Endothelial cell (in vitro differentiated cells): ENCODE measurements at regions not wholly inside any gene's neighbourhood (a gene's known extent, or its start where the extent isn't known, plus 50 kb on each side); places are given as distances from the start of the nearest gene placed in this dataset.

Source experiments
- DNase-seq: peaks from one replicate; pipeline ENCODE4 v3.0.0; 2021; ENCODE audit warnings: low spot score
- H3K27ac Mint-ChIP-seq: one replicate; pipeline ENCODE4 v1.8.0; 2021; ENCODE audit warnings: mixed read lengths, inconsistent platforms; ENCODE audit not compliant: unreplicated experiment
- H3K27me3 Mint-ChIP-seq: one replicate; pipeline ENCODE4 v1.8.0; 2021; ENCODE audit warnings: mild to moderate bottlenecking, moderate library complexity, mixed read lengths, inconsistent platforms; ENCODE audit not compliant: unreplicated experiment
- H3K36me3 Mint-ChIP-seq: one replicate; pipeline ENCODE4 v1.8.0; 2021; ENCODE audit warnings: mild to moderate bottlenecking, low read depth, mixed read lengths, inconsistent platforms; ENCODE audit not compliant: unreplicated experiment
- H3K4me1 Mint-ChIP-seq: one replicate; pipeline ENCODE4 v1.8.0; 2021; ENCODE audit warnings: mild to moderate bottlenecking, mixed read lengths, inconsistent platforms; ENCODE audit not compliant: unreplicated experiment
- H3K4me3 Mint-ChIP-seq: one replicate; pipeline ENCODE4 v1.8.0; 2021; ENCODE audit warnings: mild to moderate bottlenecking, mixed read lengths, inconsistent platforms; ENCODE audit not compliant: unreplicated experiment
- H3K9me3 Mint-ChIP-seq: one replicate; pipeline ENCODE4 v1.8.0; 2021; ENCODE audit warnings: mixed read lengths, inconsistent platforms; ENCODE audit not compliant: unreplicated experiment
- CTCF ChIP-seq: fragments of 200-600 bp; sonication (generic); IDR thresholded peaks from one replicate; pipeline ENCODE4 v1.5.0; 2021; ENCODE audit warnings: antibody characterized with exemption; ENCODE audit not compliant: unreplicated experiment

GRCh38 chr4:129371065-129371464, 275.1 kb downstream of the C4orf33 start:
- Mint-ChIP-seq H3K27me3 (no peaks in the 10 kb centered on the region), H3K36me3 (no peaks in the 10 kb centered on the region), H3K4me3 (no peak overlapping the region), H3K27ac (no peak overlapping the region), H3K9me3 (no peaks in the 10 kb centered on the region), H3K4me1 (peaks cover 4% of the 10 kb centered on the region)
- no peak for DNase-seq
- TF ChIP-seq CTCF = no peak

GRCh38 chr4:129371926-129372325, 276.0 kb downstream of the C4orf33 start:
- Mint-ChIP-seq H3K36me3 (no peaks in the 10 kb centered on the region), H3K27ac (no peak overlapping the region), H3K4me1 (peaks cover 7% of the 10 kb centered on the region), H3K27me3 (no peaks in the 10 kb centered on the region), H3K9me3 (no peaks in the 10 kb centered on the region), H3K4me3 (no peak overlapping the region)
- no peak for TF ChIP-seq CTCF
- no peak for DNase-seq

DNA sequence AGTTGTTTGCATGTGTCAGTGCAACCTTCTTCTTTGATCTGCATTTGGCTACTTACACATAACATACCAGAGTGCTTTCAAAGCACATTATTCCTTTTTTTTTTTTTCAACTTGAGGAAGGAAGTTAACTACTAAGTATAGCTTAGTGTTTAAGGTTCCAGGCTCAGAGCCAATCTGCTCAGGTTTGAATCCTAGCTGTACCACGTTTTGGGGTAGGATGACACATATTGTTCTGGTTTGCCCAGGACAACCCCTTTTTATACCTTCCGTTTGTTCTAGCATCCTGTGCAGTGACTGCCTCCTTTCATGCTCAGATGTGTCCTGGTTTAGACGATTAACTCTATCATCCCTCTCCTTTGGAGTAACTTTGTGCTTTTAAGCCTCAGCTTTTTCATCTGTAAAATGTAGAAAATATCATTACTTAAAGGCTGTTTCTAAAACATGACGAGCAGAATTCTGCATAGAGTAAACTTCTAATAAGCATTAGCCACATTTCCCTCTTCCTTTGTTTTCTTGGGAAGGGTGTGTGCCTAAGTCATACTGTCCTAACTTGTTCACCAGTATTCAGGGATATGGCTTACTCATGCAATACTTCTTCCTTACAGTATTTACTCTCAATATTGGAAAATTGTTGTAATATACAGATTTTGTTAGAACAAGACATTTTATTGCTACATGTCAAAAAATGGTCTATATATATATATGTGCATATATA, 281.3 kb downstream of the C4orf33 start:
- Mint-ChIP-seq H3K36me3 (no peaks in the 10 kb centered on the region), H3K4me1 (peaks cover 12% of the 10 kb centered on the region), H3K27ac (no peak overlapping the region), H3K4me3 (no peak overlapping the region), H3K9me3 (no peaks in the 10 kb centered on the region), H3K27me3 (no peaks in the 10 kb centered on the region)
- TF ChIP-seq CTCF = no peak
- no peak for DNase-seq

DNA sequence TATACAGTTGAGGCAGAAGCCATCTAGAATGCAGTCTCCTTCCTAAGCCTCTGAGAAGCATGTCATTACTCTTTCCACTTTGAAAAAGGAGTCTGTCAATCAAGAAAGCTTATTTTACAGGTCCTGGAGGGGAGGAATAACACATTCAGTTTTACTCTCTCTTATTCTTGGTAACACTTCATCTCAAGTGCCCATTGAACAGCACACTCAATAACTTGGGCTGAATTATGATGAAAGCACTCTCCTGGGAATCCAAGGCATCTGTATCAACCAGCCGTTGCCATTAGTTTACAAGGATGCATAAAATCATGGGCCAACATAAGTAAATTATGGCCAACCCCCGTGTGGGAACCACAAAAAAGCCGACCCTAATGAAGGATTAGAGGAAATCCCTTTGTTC, 282.4 kb downstream of the C4orf33 start:
- Mint-ChIP-seq H3K9me3 (no peaks in the 10 kb centered on the region), H3K36me3 (no peaks in the 10 kb centered on the region), H3K4me3 (no peak overlapping the region), H3K4me1 (peaks cover 12% of the 10 kb centered on the region), H3K27ac (no peak overlapping the region), H3K27me3 (no peaks in the 10 kb centered on the region)
- no peak for TF ChIP-seq CTCF
- DNase-seq = no peak

DNA sequence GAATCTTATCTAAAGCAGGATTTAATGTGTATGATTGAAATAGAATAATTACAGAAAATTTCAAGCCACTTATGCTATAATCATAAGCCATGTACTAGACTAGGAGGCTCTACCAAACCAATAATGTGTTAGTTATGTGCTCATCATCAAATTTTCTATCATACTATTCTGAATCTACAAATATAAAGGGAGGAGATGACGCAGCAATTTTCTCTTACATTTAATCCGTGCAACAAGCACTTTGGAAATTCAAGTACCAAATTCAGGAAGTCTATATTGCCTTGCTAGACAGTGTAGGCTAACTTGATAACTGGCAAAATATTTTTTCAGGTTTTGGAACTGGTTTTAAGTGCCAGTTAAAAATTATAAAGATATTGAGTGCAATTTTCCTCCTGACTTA, 283.5 kb downstream of the C4orf33 start:
- Mint-ChIP-seq H3K27me3 (no peaks in the 10 kb centered on the region), H3K4me1 (peaks cover 12% of the 10 kb centered on the region), H3K27ac (no peak overlapping the region), H3K9me3 (no peaks in the 10 kb centered on the region), H3K36me3 (no peaks in the 10 kb centered on the region), H3K4me3 (no peak overlapping the region)
- no peak for DNase-seq
- no peak for TF ChIP-seq CTCF
